Activated naive CD4-positive, alpha-beta T cell treated with anti-CD3 and anti-CD28 coated beads, Interleukin-2, amount 50 U/mL, for 72 hours (primary cell): ENCODE measurements at regions not wholly inside any gene's neighbourhood (a gene's known extent, or its start where the extent isn't known, plus 50 kb on each side); places are given as distances from the start of the nearest gene placed in this dataset.

Experiments
- ATAC-seq, 2 donors: fragments of 150-1000 bp; cut with Tn5 transposase; 2 replicates each; pipeline ENCODE4 v1.10.0; 2021; ENCODE audit warnings: mild to moderate bottlenecking in 2 of 2, moderate library complexity in 2 of 2
- DNase-seq, 2 donors: peaks; one replicate each; pipeline ENCODE4 v3.0.0; 2021 to 2022; ENCODE audit warnings: low spot score in 2 of 2
- H3K27ac Mint-ChIP-seq, 2 donors: one replicate each; pipeline ENCODE4 v1.8.0; 2022; ENCODE audit warnings: mild to moderate bottlenecking in 2 of 2, mixed read lengths in 2 of 2
- H3K36me3 Mint-ChIP-seq, 2 donors: one replicate each; pipeline ENCODE4 v1.8.0; 2022; ENCODE audit warnings: mixed read lengths in 2 of 2
- H3K9me3 Mint-ChIP-seq, 2 donors: one replicate each; pipeline ENCODE4 v1.8.0; 2022; ENCODE audit warnings: mixed read lengths in 2 of 2

GRCh38 chr4:26074712-26075430 is 160.9 kb downstream of the SMIM20 start:
- peaks cover 10 to 40% of the 10 kb centered on the region in 2 donors for H3K9me3 Mint-ChIP-seq
- ATAC-seq: peak; percentile 40 to 76
- H3K36me3 Mint-ChIP-seq: peaks cover 8 to 64% of the 10 kb centered on the region in 2 donors
- peak in 1 of 2 donors; percentile 63 for DNase-seq
- H3K27ac Mint-ChIP-seq: peak overlapping the region; percentile 95 to 98

- DNase-seq (no peak), ATAC-seq (peak; percentile 1 to 9)
- H3K27ac Mint-ChIP-seq: peak overlapping the region; percentile 95 to 98
- peaks cover 10 to 41% of the 10 kb centered on the region in 2 donors for H3K9me3 Mint-ChIP-seq
- peaks cover 12 to 64% of the 10 kb centered on the region in 2 donors for H3K36me3 Mint-ChIP-seq
Observed at GRCh38 chr4:26075583-26075982, 161.6 kb downstream of the SMIM20 start.

- ATAC-seq (peak; percentile 70 to 78), DNase-seq (peak in 1 of 2 donors; percentile 58)
- Mint-ChIP-seq H3K36me3 (peaks cover 17 to 64% of the 10 kb centered on the region in 2 donors), H3K9me3 (peaks cover 10 to 41% of the 10 kb centered on the region in 2 donors), H3K27ac (peak overlapping the region; percentile 95 to 98)
Observed at GRCh38 chr4:26076000-26076587, 162.1 kb downstream of the SMIM20 start.

GRCh38 chr4:26076896-26077295 is 162.9 kb downstream of the SMIM20 start:
- ATAC-seq (no peak), DNase-seq (no peak)
- Mint-ChIP-seq H3K36me3 (peaks cover 17 to 58% of the 10 kb centered on the region in 2 donors), H3K27ac (peak overlapping the region; percentile 95 to 98), H3K9me3 (peaks cover 10 to 37% of the 10 kb centered on the region in 2 donors)

GRCh38 chr4:26077756-26078155 is 163.7 kb downstream of the SMIM20 start:
- no peak for ATAC-seq
- DNase-seq: no peak
- Mint-ChIP-seq H3K9me3 (peaks cover 10 to 31% of the 10 kb centered on the region in 2 donors), H3K36me3 (peaks cover 17 to 51% of the 10 kb centered on the region in 2 donors), H3K27ac (peak overlapping the region; percentile 95 to 98)

- DNase-seq: no peak
- Mint-ChIP-seq H3K27ac (peak overlapping the region; percentile 80 to 91), H3K36me3 (peaks cover 17 to 53% of the 10 kb centered on the region in 2 donors), H3K9me3 (peaks cover 6 to 29% of the 10 kb centered on the region in 2 donors)
- ATAC-seq: peak in 1 of 2 donors; percentile 28
Observed at GRCh38 chr4:26080870-26081628, 167.0 kb downstream of the SMIM20 start.

GRCh38 chr4:26081795-26082498 is 167.9 kb downstream of the SMIM20 start:
- Mint-ChIP-seq H3K9me3 (peaks cover 0 to 23% of the 10 kb centered on the region in 2 donors), H3K36me3 (peaks cover 9 to 44% of the 10 kb centered on the region in 2 donors), H3K27ac (peak overlapping the region; percentile 80 to 91)
- no peak for DNase-seq
- ATAC-seq: peak; percentile 74 to 82

GRCh38 chr4:26082565-26082964 is 168.5 kb downstream of the SMIM20 start:
- Mint-ChIP-seq H3K27ac (peak overlapping the region; percentile 59 to 80), H3K36me3 (peaks cover 9 to 38% of the 10 kb centered on the region in 2 donors), H3K9me3 (peaks cover 0 to 23% of the 10 kb centered on the region in 2 donors)
- ATAC-seq: no peak
- no peak for DNase-seq

GRCh38 chr4:26083987-26084386 is 170.0 kb downstream of the SMIM20 start:
- Mint-ChIP-seq H3K27ac (peak overlapping the region in 1 of 2 donors; percentile 9), H3K9me3 (peaks cover 0 to 14% of the 10 kb centered on the region in 2 donors), H3K36me3 (peaks cover 9 to 26% of the 10 kb centered on the region in 2 donors)
- ATAC-seq (peak in 1 of 2 donors; percentile 42), DNase-seq (no peak)

- peaks cover 0 to 14% of the 10 kb centered on the region in 2 donors for H3K9me3 Mint-ChIP-seq
- ATAC-seq (no peak), DNase-seq (no peak)
- H3K36me3 Mint-ChIP-seq: peaks cover 9 to 26% of the 10 kb centered on the region in 2 donors
- peak overlapping the region in 1 of 2 donors; percentile 9 for H3K27ac Mint-ChIP-seq
Observed at GRCh38 chr4:26084414-26084813, 170.4 kb downstream of the SMIM20 start.

- Mint-ChIP-seq H3K36me3 (peaks cover 15 to 32% of the 10 kb centered on the region in 2 donors), H3K9me3 (peaks cover 7 to 20% of the 10 kb centered on the region in 2 donors), H3K27ac (peak overlapping the region; percentile 22 to 81)
- DNase-seq (no peak), ATAC-seq (no peak)
Observed at GRCh38 chr4:26085551-26085950, 171.5 kb downstream of the SMIM20 start.

- ATAC-seq (no peak), DNase-seq (no peak)
- H3K27ac Mint-ChIP-seq: no peak overlapping the region
- H3K9me3 Mint-ChIP-seq: peaks cover 10 to 21% of the 10 kb centered on the region in 2 donors
- peaks cover 13 to 37% of the 10 kb centered on the region in 2 donors for H3K36me3 Mint-ChIP-seq
Observed at GRCh38 chr4:26086621-26087441, 172.8 kb downstream of the SMIM20 start.

- peak; percentile 78 to 95 for ATAC-seq
- Mint-ChIP-seq H3K9me3 (peaks cover 16 to 21% of the 10 kb centered on the region in 2 donors), H3K36me3 (peaks cover 29 to 48% of the 10 kb centered on the region in 2 donors), H3K27ac (peak overlapping the region; percentile 65 to 83)
- DNase-seq: no peak
Observed at GRCh38 chr4:26088433-26088928, 174.5 kb downstream of the SMIM20 start.

- ATAC-seq (peak in 1 of 2 donors; percentile 46), DNase-seq (no peak)
- peaks cover 42 to 83% of the 10 kb centered on the region in 2 donors for H3K36me3 Mint-ChIP-seq
- peak overlapping the region; percentile 13 to 61 for H3K27ac Mint-ChIP-seq
- peaks cover 31 to 46% of the 10 kb centered on the region in 2 donors for H3K9me3 Mint-ChIP-seq
Observed at GRCh38 chr4:26093551-26093950, 179.5 kb downstream of the SMIM20 start.

GRCh38 chr4:26094076-26094475 is 180.1 kb downstream of the SMIM20 start:
- Mint-ChIP-seq H3K36me3 (peaks cover 42 to 88% of the 10 kb centered on the region in 2 donors), H3K9me3 (peaks cover 32 to 51% of the 10 kb centered on the region in 2 donors), H3K27ac (peak overlapping the region; percentile 34 to 61)
- ATAC-seq (peak in 1 of 2 donors; percentile 91), DNase-seq (no peak)
